Pancreas (tissue), 10 donors: ENCODE measurements at regions not wholly inside any gene's neighbourhood (a gene's known extent, or its start where the extent isn't known, plus 50 kb on each side); places are given as distances from the start of the nearest gene placed in this dataset.

Experiments used
- ATAC-seq, 4 donors: fragments of 200-7000 bp; cut with Tn5 transposase; one replicate each; pipeline versions ENCODE4 v1.8.0 to v1.9.1; 2020; ENCODE audit warnings: mild to moderate bottlenecking in 4 of 4, moderate library complexity in 4 of 4
- DNase-seq, 6 donors: peaks; one replicate each; pipeline ENCODE4 v3.0.0-alpha.2; 2020
- FAIRE-seq: peaks from 2 replicates; lab custom pipeline; 2012; peaks lifted over from hg19 to GRCh38; lab: Jason Lieb, UNC
- H3K27ac ChIP-seq, 4 donors: fragments of 200-600 bp; sonication (generic); 1 replicate in 3 of 4; 2 replicates in 1 of 4; pipeline versions ENCODE4 v1.5.0 to v1.8.0; 2020
- H3K27me3 ChIP-seq, 4 donors: fragments of 200-600 bp; one replicate each; pipeline ENCODE4 v1.8.0; 2021
- H3K36me3 ChIP-seq, 3 donors: fragments of 200-600 bp; sonication (generic) in 1 of 3; one replicate each; pipeline versions ENCODE4 v1.5.0 to v1.8.0; 2020 to 2021
- H3K4me1 ChIP-seq, 3 donors: fragments of 200-600 bp; one replicate each; pipeline ENCODE4 v1.8.0; 2021
- H3K4me3 ChIP-seq, 4 donors: fragments of 200-600 bp; sonication (generic) in 2 of 4; one replicate each; pipeline versions ENCODE4 v1.5.0 to v1.8.0; 2020 to 2021
- H3K9me3 ChIP-seq, 4 donors: fragments of 200-600 bp; one replicate each; pipeline ENCODE4 v1.8.0; 2021
- CTCF ChIP-seq, 4 donors: fragments of 200-600 bp; sonication (generic) in 3 of 4; IDR thresholded peaks; one replicate each; pipeline versions ENCODE4 v1.5.0 to v1.8.0; 2021; ENCODE audit warnings: antibody characterized with exemption in 4 of 4
- WGBS, 2 donors: extraction: QIAGEN DNeasy Blood & Tissue Kit; methylation state at CpG; one replicate each; pipeline ENCODE4 v1.1.7; 2013; 5-methylcytosine and 5-hydroxymethylcytosine counted together
- intact Hi-C, 3 donors: fragments of 100-400 bp; cut with DNase I; formaldehyde crosslinking; loops; one replicate each; pipeline versions ENCODE4 v1.11.1 to v1.14.2; 2022
- donor health status: healthy with polysubstance abuse.
- donor health status: DM: no; HTN: no; CAD: no; lungs with moderate emphysema.
- donor health status: DM: no; HTN: no; CAD: no.
- donor health status: control.
- donor health status: control.
- donor health status: Bipolar disorder and iron deficiency.
- donor health status: DM: yes; HTN: yes; CAD: no.
- donor health status: DM: no; HTN: no; CAD: no.
- donor health status: DM: no; HTN: no; CAD: no.
- donor health status: DM: yes; HTN: yes; CAD: no.

- no peak for TF ChIP-seq CTCF (IDR thresholded peaks at IDR 0.05)
- H3K4me1 ChIP-seq = no peaks in the 10 kb centered on the region
- FAIRE-seq = no peak
- intact Hi-C loops = no loop called here
- no peak overlapping the region for H3K27ac ChIP-seq
- peaks cover 0 to 4% (median 0%) of the 10 kb centered on the region in 4 donors for H3K27me3 ChIP-seq
- DNase-seq = no peak
- 32 to 41% methylated on average over 5 of the region's 5 CpGs for WGBS, 2 donors
- no peaks in the 10 kb centered on the region for H3K36me3 ChIP-seq
- ATAC-seq = peak in 2 of 4 donors; percentile 50 to 56
- no peak overlapping the region for H3K4me3 ChIP-seq
- no peaks in the 10 kb centered on the region for H3K9me3 ChIP-seq
Measured at GRCh38 chr2:144679942-144680341, 160.0 kb upstream of the ZEB2 start.

GRCh38 chr2:144678736-144679135, 158.8 kb upstream of the ZEB2 start:
- WGBS, 2 donors = 69 to 79% methylated on average over 1 of the region's 1 CpG
- ATAC-seq (no peak), FAIRE-seq (no peak), DNase-seq (no peak)
- Histone ChIP-seq H3K27ac (no peak overlapping the region), H3K36me3 (no peaks in the 10 kb centered on the region), H3K27me3 (peaks cover 0 to 4% (median 0%) of the 10 kb centered on the region in 4 donors), H3K9me3 (no peaks in the 10 kb centered on the region), H3K4me1 (no peaks in the 10 kb centered on the region), H3K4me3 (no peak overlapping the region)
- TF ChIP-seq CTCF (IDR thresholded peaks at IDR 0.05) = no peak
- intact Hi-C loops = no loop called here

- no peak for FAIRE-seq
- 51 to 54% methylated on average over 3 of the region's 3 CpGs for WGBS, 2 donors
Measured at GRCh38 chr2:144675731-144676130, 155.8 kb upstream of the ZEB2 start.

GRCh38 chr2:144675331-144675730, 155.4 kb upstream of the ZEB2 start:
- intact Hi-C loops = no loop called here
- Histone ChIP-seq H3K27me3 (peaks cover 0 to 4% (median 0%) of the 10 kb centered on the region in 4 donors), H3K27ac (no peak overlapping the region), H3K9me3 (no peaks in the 10 kb centered on the region), H3K36me3 (no peaks in the 10 kb centered on the region), H3K4me3 (no peak overlapping the region), H3K4me1 (no peaks in the 10 kb centered on the region)
- ATAC-seq (no peak), DNase-seq (no peak), FAIRE-seq (no peak)
- WGBS, 2 donors = 95 to 97% methylated on average over 3 of the region's 3 CpGs
- no peak for TF ChIP-seq CTCF (IDR thresholded peaks at IDR 0.05)

More at GRCh38 chr2:144675731-144676130, 155.8 kb upstream of the ZEB2 start:
- intact Hi-C loops = no loop called here
- no peaks in the 10 kb centered on the region for H3K36me3 ChIP-seq
- no peak overlapping the region for H3K27ac ChIP-seq
- ATAC-seq (no peak), DNase-seq (no peak)
- TF ChIP-seq CTCF (IDR thresholded peaks at IDR 0.05) = no peak
- H3K9me3 ChIP-seq = no peaks in the 10 kb centered on the region
- no peaks in the 10 kb centered on the region for H3K4me1 ChIP-seq
- no peak overlapping the region for H3K4me3 ChIP-seq
- peaks cover 0 to 4% (median 0%) of the 10 kb centered on the region in 4 donors for H3K27me3 ChIP-seq

GRCh38 chr2:144674071-144674470, 154.2 kb upstream of the ZEB2 start:
- Histone ChIP-seq H3K27ac (no peak overlapping the region), H3K4me3 (no peak overlapping the region), H3K9me3 (no peaks in the 10 kb centered on the region), H3K36me3 (no peaks in the 10 kb centered on the region), H3K27me3 (peaks cover 0 to 4% (median 0%) of the 10 kb centered on the region in 4 donors), H3K4me1 (no peaks in the 10 kb centered on the region)
- intact Hi-C loops = no loop called here
- no peak for FAIRE-seq
- DNase-seq = no peak
- TF ChIP-seq CTCF (IDR thresholded peaks at IDR 0.05) = no peak
- ATAC-seq = no peak
